ENCODE measurements at regions not wholly inside any gene's neighbourhood (a gene's known extent, or its start where the extent isn't known, plus 50 kb on each side); places are given as distances from the start of the nearest gene placed in this dataset.

- TF ChIP-seq CTCF (IDR thresholded peaks at IDR 0.05; ENCODE audit: control extremely low read depth in 1 of 3, insufficient read depth in 1 of 3, low read depth in 1 of 3, low read length in 3 of 3), result no peak
- TF ChIP-seq KDM5A (IDR thresholded peaks at IDR 0.05; ENCODE audit: low read length), result no peak
- no peak for TF ChIP-seq POLR2A (IDR thresholded peaks at IDR 0.05; ENCODE audit: control extremely low read depth in 1 of 2, low read depth in 2 of 2, low read length in 2 of 2)
- no peak for TF ChIP-seq POLR2AphosphoS5 (IDR thresholded peaks at IDR 0.05; ENCODE audit: low read depth, low read length)
- TF ChIP-seq TEAD4 (IDR thresholded peaks at IDR 0.05; ENCODE audit: low read depth, low read length), result no peak
- TF ChIP-seq MAFK (IDR thresholded peaks at IDR 0.05; ENCODE audit: low read depth, low read length), result no peak
- TF ChIP-seq BRCA1 (IDR thresholded peaks at IDR 0.05; ENCODE audit: low read depth, low read length), result no peak
- TF ChIP-seq CHD1 (IDR thresholded peaks at IDR 0.05; ENCODE audit: low read depth, low read length), result no peak
- TF ChIP-seq JUND (IDR thresholded peaks at IDR 0.05; ENCODE audit: low read length), result no peak
- TF ChIP-seq EZH2 (IDR thresholded peaks at IDR 0.05; ENCODE audit: low read depth, low read length, severe bottlenecking), result no peak
- no peak for TF ChIP-seq ATF3 (IDR thresholded peaks at IDR 0.05; ENCODE audit: insufficient read depth, low read depth, low read length)
- TF ChIP-seq GTF2F1 (IDR thresholded peaks at IDR 0.05; ENCODE audit: borderline replicate concordance, low read depth, low read length), result no peak
- no peak for TF ChIP-seq CHD2 (IDR thresholded peaks at IDR 0.05; ENCODE audit: low read length)
- TF ChIP-seq KDM1A (IDR thresholded peaks at IDR 0.05; ENCODE audit: borderline replicate concordance, low read length), result no peak
Observed at GRCh38 chr1:47663286-47663685, 225.4 kb downstream of the FOXD2 start.

Measured in H1 (cell line).